ENCODE measurements at regions not wholly inside any gene's neighbourhood (a gene's known extent, or its start where the extent isn't known, plus 50 kb on each side); places are given as distances from the start of the nearest gene placed in this dataset.

DNA sequence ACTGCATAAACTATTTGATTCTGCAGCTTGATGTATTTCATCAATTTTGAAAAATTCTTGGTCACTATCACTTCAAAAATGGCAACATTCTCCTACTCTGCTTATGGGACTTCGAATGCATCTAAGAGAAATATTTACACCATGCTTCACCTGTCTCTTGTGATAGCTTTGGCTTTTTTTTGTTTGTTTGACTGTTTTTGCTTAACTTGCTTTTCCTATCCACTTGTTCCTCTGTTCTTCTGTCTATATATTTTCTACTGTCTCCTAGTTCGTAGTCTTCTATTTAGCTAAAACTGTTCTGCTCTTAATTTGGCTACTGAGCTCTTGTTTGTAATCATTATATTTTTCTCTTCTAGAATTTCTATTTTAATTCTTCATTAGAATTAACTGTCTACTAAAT lies 94.4 kb downstream of the INHBA start:
- no peak overlapping the region for H3K27ac ChIP-seq
- no peak overlapping the region for H3K4me3 ChIP-seq
- WGBS, 2 donors, result 85 to 89% methylated on average over 2 of the region's 2 CpGs
- intact Hi-C loops (cut with DNase I), result no loop called here
- TF ChIP-seq POLR2A (IDR thresholded peaks at IDR 0.05) (no peak), POLR2AphosphoS5 (IDR thresholded peaks at IDR 0.05) (no peak)
- TF ChIP-seq, protein P1, sequence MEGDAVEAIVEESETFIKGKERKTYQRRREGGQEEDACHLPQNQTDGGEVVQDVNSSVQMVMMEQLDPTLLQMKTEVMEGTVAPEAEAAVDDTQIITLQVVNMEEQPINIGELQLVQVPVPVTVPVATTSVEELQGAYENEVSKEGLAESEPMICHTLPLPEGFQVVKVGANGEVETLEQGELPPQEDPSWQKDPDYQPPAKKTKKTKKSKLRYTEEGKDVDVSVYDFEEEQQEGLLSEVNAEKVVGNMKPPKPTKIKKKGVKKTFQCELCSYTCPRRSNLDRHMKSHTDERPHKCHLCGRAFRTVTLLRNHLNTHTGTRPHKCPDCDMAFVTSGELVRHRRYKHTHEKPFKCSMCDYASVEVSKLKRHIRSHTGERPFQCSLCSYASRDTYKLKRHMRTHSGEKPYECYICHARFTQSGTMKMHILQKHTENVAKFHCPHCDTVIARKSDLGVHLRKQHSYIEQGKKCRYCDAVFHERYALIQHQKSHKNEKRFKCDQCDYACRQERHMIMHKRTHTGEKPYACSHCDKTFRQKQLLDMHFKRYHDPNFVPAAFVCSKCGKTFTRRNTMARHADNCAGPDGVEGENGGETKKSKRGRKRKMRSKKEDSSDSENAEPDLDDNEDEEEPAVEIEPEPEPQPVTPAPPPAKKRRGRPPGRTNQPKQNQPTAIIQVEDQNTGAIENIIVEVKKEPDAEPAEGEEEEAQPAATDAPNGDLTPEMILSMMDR (IDR thresholded peaks at IDR 0.05), result no peak
- H3K27me3 ChIP-seq, result no peaks in the 10 kb centered on the region
- H3K4me1 ChIP-seq, result no peaks in the 10 kb centered on the region
- H3K36me3 ChIP-seq, result no peaks in the 10 kb centered on the region
- no peaks in the 10 kb centered on the region for H3K9me3 ChIP-seq
- no peak for DNase-seq

DNA sequence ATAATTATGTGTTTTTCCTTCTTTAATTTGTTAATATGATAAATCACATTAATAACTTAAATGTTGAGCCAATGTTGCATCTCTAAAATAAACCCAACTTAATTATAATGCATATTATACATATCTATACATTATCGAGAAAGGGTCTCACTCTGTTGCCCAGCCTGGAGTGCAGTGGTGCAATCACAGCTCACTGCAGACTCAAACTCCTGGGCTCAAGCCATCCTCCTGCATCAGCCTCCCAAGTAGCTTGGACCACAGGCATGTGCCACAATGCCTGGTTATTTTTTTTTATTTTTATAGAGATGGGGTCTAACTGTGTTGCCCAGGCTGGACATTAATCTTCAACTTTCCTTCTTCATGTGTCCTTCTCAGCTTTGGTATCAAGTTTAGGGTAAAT lies 98.9 kb downstream of the INHBA start:
- no peaks in the 10 kb centered on the region for H3K27me3 ChIP-seq
- no peaks in the 10 kb centered on the region for H3K4me1 ChIP-seq
- no peaks in the 10 kb centered on the region for H3K9me3 ChIP-seq
- H3K36me3 ChIP-seq, result no peaks in the 10 kb centered on the region
- intact Hi-C loops (cut with DNase I), result no loop called here
- H3K27ac ChIP-seq, result no peak overlapping the region
- 90 to 92% methylated on average over 1 of the region's 1 CpG for WGBS, 2 donors
- no peak overlapping the region for H3K4me3 ChIP-seq
- TF ChIP-seq POLR2A (IDR thresholded peaks at IDR 0.05) (no peak), POLR2AphosphoS5 (IDR thresholded peaks at IDR 0.05) (no peak), EP300 (IDR thresholded peaks at IDR 0.05) (no peak)
- TF ChIP-seq, protein P1 (IDR thresholded peaks at IDR 0.05), result no peak
- no peak for DNase-seq

DNA sequence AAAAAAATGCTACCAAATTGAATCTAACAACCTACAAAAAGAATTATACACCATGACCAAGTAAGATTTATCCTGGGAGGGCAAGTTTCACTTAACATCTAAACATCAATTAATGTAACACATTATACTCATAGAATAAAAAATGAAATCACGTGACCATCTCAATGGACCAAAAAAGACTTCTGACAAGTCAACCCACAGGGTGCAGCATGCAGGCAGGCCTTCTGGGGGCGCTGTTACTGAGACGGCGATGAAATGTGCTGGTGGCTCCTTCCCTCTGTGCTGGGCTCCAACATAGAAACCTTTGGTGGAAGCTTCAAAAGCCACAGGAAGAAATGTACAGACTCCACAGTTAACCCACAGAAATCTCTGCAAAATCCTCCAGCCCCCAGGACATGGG lies 103.1 kb downstream of the INHBA start:
- no peaks in the 10 kb centered on the region for H3K27me3 ChIP-seq
- TF ChIP-seq, protein P1 (IDR thresholded peaks at IDR 0.05), result no peak
- no peak for TF ChIP-seq POLR2AphosphoS5 (IDR thresholded peaks at IDR 0.05)
- TF ChIP-seq EP300 (IDR thresholded peaks at IDR 0.05), result no peak
- TF ChIP-seq POLR2A (IDR thresholded peaks at IDR 0.05), result no peak
- DNase-seq, result no peak
- H3K4me1 ChIP-seq, result no peaks in the 10 kb centered on the region
- intact Hi-C loops (cut with DNase I), result no loop called here
- H3K4me3 ChIP-seq, result no peak overlapping the region
- no peak overlapping the region for H3K27ac ChIP-seq
- H3K36me3 ChIP-seq, result no peaks in the 10 kb centered on the region
- WGBS, 2 donors, result 70 to 79% methylated on average over 4 of the region's 4 CpGs
- H3K9me3 ChIP-seq, result peaks cover 0 to 6% (median 2%) of the 10 kb centered on the region in 4 donors

DNA sequence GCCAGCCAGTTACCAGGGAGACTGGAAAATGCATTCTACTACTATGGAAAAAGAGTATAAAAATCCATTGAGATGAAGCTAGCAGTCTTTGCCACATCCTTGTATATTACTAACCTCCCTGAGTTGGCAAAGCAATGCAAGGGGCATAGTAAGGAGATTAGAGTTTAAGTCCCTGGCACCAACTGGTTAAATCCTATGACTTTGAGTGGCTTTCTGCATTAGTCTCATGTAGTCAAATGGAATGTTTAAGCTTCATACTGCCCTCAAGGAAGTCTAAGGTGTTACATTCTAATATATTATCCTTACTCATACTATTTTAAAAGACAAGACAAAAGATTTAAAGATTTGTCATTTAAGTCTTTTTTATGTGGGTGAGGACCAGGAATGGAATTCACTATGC lies 110.1 kb downstream of the INHBA start:
- intact Hi-C loops (cut with DNase I), result no loop called here
- DNase-seq, result no peak
- H3K36me3 ChIP-seq, result no peaks in the 10 kb centered on the region
- peaks cover 0 to 6% (median 2%) of the 10 kb centered on the region in 4 donors for H3K9me3 ChIP-seq
- H3K4me1 ChIP-seq, result no peaks in the 10 kb centered on the region
- H3K4me3 ChIP-seq, result no peak overlapping the region
- H3K27me3 ChIP-seq, result no peaks in the 10 kb centered on the region
- no peak for TF ChIP-seq POLR2A (IDR thresholded peaks at IDR 0.05)
- TF ChIP-seq, protein P1 (IDR thresholded peaks at IDR 0.05), result no peak
- no peak for TF ChIP-seq EP300 (IDR thresholded peaks at IDR 0.05)
- no peak for TF ChIP-seq POLR2AphosphoS5 (IDR thresholded peaks at IDR 0.05)
- H3K27ac ChIP-seq, result no peak overlapping the region

DNA sequence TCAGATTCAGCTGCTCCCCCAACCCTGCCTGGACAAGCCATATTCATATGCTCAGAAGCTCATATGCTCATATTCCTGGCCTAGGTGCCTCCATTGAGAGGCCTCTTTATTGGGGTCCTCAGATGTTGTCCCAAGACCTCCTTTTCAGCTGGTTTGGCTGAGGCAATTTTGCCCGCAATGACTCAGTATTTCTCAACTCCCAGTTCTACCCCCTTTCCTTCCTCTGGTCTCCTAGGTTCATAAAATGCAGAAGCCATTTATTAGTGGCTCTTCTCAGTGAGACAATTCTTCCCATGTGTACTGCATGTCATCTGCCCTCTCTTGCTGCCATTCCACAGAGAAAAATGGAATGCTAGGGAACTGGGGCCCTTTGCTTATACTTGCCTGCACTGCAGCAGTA lies 110.7 kb downstream of the INHBA start:
- Histone ChIP-seq H3K36me3 (no peaks in the 10 kb centered on the region), H3K4me1 (no peaks in the 10 kb centered on the region), H3K27me3 (no peaks in the 10 kb centered on the region), H3K4me3 (no peak overlapping the region), H3K9me3 (peaks cover 0 to 5% (median 2%) of the 10 kb centered on the region in 4 donors), H3K27ac (no peak overlapping the region)
- 90 to 97% methylated on average over 1 of the region's 1 CpG for WGBS, 2 donors
- DNase-seq, result no peak
- intact Hi-C loops (cut with DNase I), result no loop called here
- no peak for TF ChIP-seq POLR2A (IDR thresholded peaks at IDR 0.05)
- TF ChIP-seq, protein P1 (IDR thresholded peaks at IDR 0.05), result no peak
- no peak for TF ChIP-seq EP300 (IDR thresholded peaks at IDR 0.05)

Measured in sigmoid colon (tissue), 6 donors.